Osteoblast (primary cell): ENCODE measurements at regions not wholly inside any gene's neighbourhood (a gene's known extent, or its start where the extent isn't known, plus 50 kb on each side); places are given as distances from the start of the nearest gene placed in this dataset.
"Not testable (repeated sequence)": the region's sequence is repeated elsewhere in the genome, so short reads cannot be mapped to it uniquely, and the experiment has no call there.

Source experiments
- DNase-seq: peaks from one replicate; pipeline ENCODE4 v3.0.0; 2011; ENCODE audit warnings: low spot score, mixed read lengths; ENCODE audit not compliant: insufficient read length; ENCODE audit errors: missing footprints
- H2AFZ ChIP-seq: 2 replicates; pipeline ENCODE4 v1.6.0; 2011; ENCODE audit warnings: mild to moderate bottlenecking, low read length
- H3K27ac ChIP-seq: 2 replicates; pipeline ENCODE4 v1.5.1; 2011; ENCODE audit warnings: mild to moderate bottlenecking, low read depth, low read length, moderate library complexity
- H3K27me3 ChIP-seq: 2 replicates; pipeline ENCODE4 v1.6.0; 2012; ENCODE audit warnings: mild to moderate bottlenecking, control low read depth, inconsistent platforms, low read length, moderate library complexity; ENCODE audit not compliant: insufficient read depth
- H3K36me3 ChIP-seq: 2 replicates; pipeline ENCODE4 v1.5.1; 2011; ENCODE audit warnings: mild to moderate bottlenecking, low read length, control low read depth, moderate library complexity; ENCODE audit not compliant: insufficient read depth
- H3K4me1 ChIP-seq: 2 replicates; pipeline ENCODE4 v1.5.1; 2011; ENCODE audit warnings: mild to moderate bottlenecking, low read length, control low read depth, moderate library complexity; ENCODE audit not compliant: insufficient read depth
- H3K4me2 ChIP-seq: 2 replicates; pipeline ENCODE4 v1.6.0; 2011; ENCODE audit warnings: mild to moderate bottlenecking, low read length; ENCODE audit not compliant: insufficient read depth
- H3K4me3 ChIP-seq: fragments of 200-600 bp; sonication (generic); 3 replicates; pipeline ENCODE4 v1.5.1; 2012; ENCODE audit warnings: mild to moderate bottlenecking, low read length, inconsistent platforms; ENCODE audit not compliant: insufficient read depth
- H3K79me2 ChIP-seq: 2 replicates; pipeline ENCODE4 v1.6.0; 2012; ENCODE audit warnings: mild to moderate bottlenecking, low read length, control low read depth, inconsistent platforms; ENCODE audit not compliant: insufficient read depth
- H3K9me3 ChIP-seq: 2 replicates; pipeline ENCODE4 v1.5.1; 2011; ENCODE audit warnings: low read depth, low read length, control low read depth
- H4K20me1 ChIP-seq: 2 replicates; pipeline ENCODE4 v1.6.0; 2012; ENCODE audit warnings: mild to moderate bottlenecking, low read length, control low read depth; ENCODE audit not compliant: insufficient read depth
- CTCF ChIP-seq: IDR thresholded peaks from 2 replicates; pipeline ENCODE4 v1.5.1; 2011; ENCODE audit warnings: mild to moderate bottlenecking, low read depth, low read length, moderate library complexity; ENCODE audit errors: extremely low read depth

GRCh38 chr5:72702881-72703434 is 113.5 kb upstream of the TNPO1 start:
- Histone ChIP-seq H3K9me3 (no peaks in the 10 kb centered on the region), H3K27ac (no peak overlapping the region), H3K36me3 (no peaks in the 10 kb centered on the region), H3K4me2 (no peak overlapping the region), H3K27me3 (peaks cover 2% of the 10 kb centered on the region), H3K4me3 (no peak overlapping the region), H3K79me2 (no peaks in the 10 kb centered on the region), H4K20me1 (no peaks in the 10 kb centered on the region), H3K4me1 (no peaks in the 10 kb centered on the region), H2AFZ (no peak overlapping the region)
- TF ChIP-seq CTCF = no peak
- DNase-seq = no peak

- not testable (repeated sequence) for H4K20me1 ChIP-seq, H3K36me3 ChIP-seq, H3K79me2 ChIP-seq, DNase-seq, H3K27me3 ChIP-seq, H3K9me3 ChIP-seq, H3K4me3 ChIP-seq, H3K4me1 ChIP-seq, H3K27ac ChIP-seq, H2AFZ ChIP-seq, H3K4me2 ChIP-seq
Observed at GRCh38 chr5:72702105-72702504, 114.4 kb upstream of the TNPO1 start.

- H4K20me1 ChIP-seq = no peaks in the 10 kb centered on the region
- TF ChIP-seq CTCF = no peak
- peak overlapping the region; percentile 1 for H2AFZ ChIP-seq
- no peak for DNase-seq
- H3K27me3 ChIP-seq = peaks cover 4% of the 10 kb centered on the region
- H3K27ac ChIP-seq = no peak overlapping the region
- no peaks in the 10 kb centered on the region for H3K4me1 ChIP-seq
- H3K36me3 ChIP-seq = no peaks in the 10 kb centered on the region
- H3K4me3 ChIP-seq = no peak overlapping the region
- no peak overlapping the region for H3K4me2 ChIP-seq
- no peaks in the 10 kb centered on the region for H3K79me2 ChIP-seq
- H3K9me3 ChIP-seq = no peaks in the 10 kb centered on the region
Observed at GRCh38 chr5:72698481-72698880, 118.0 kb upstream of the TNPO1 start.

GRCh38 chr5:72697622-72698021 is 118.8 kb upstream of the TNPO1 start:
- Histone ChIP-seq H3K4me2 (no peak overlapping the region), H3K79me2 (no peaks in the 10 kb centered on the region), H2AFZ (no peak overlapping the region), H3K27me3 (peaks cover 2% of the 10 kb centered on the region), H3K4me1 (no peaks in the 10 kb centered on the region), H4K20me1 (no peaks in the 10 kb centered on the region), H3K36me3 (no peaks in the 10 kb centered on the region), H3K4me3 (no peak overlapping the region), H3K9me3 (no peaks in the 10 kb centered on the region), H3K27ac (no peak overlapping the region)
- DNase-seq = no peak
- no peak for TF ChIP-seq CTCF

- no peak overlapping the region for H3K4me3 ChIP-seq
- no peaks in the 10 kb centered on the region for H3K36me3 ChIP-seq
- TF ChIP-seq CTCF = no peak
- H3K4me2 ChIP-seq = no peak overlapping the region
- no peak overlapping the region for H2AFZ ChIP-seq
- H4K20me1 ChIP-seq = no peaks in the 10 kb centered on the region
- DNase-seq = no peak
- no peak overlapping the region for H3K27ac ChIP-seq
- no peaks in the 10 kb centered on the region for H3K9me3 ChIP-seq
- H3K27me3 ChIP-seq = peaks cover 6% of the 10 kb centered on the region
- H3K4me1 ChIP-seq = no peaks in the 10 kb centered on the region
- no peaks in the 10 kb centered on the region for H3K79me2 ChIP-seq
Observed at GRCh38 chr5:72695659-72696058, 120.8 kb upstream of the TNPO1 start.
